Mammary epithelial cell (primary cell): ENCODE measurements at regions not wholly inside any gene's neighbourhood (a gene's known extent, or its start where the extent isn't known, plus 50 kb on each side); places are given as distances from the start of the nearest gene placed in this dataset.

Source experiments
- CTCF ChIP-seq, 2 donors: IDR thresholded peaks in 1 of 2; conservative IDR thresholded peaks in 1 of 2; 2 replicates each; pipeline ENCODE4 v1.5.1; 2011 to 2012; ENCODE audit warnings: inconsistent platforms in 2 of 2, low read length in 2 of 2, mild to moderate bottlenecking in 2 of 2, control low read depth in 1 of 2, low read depth in 1 of 2; ENCODE audit not compliant: insufficient read depth in 1 of 2; ENCODE audit errors: extremely low read depth in 1 of 2
- EZH2 ChIP-seq: IDR thresholded peaks from 2 replicates; pipeline ENCODE4 v1.6.1; 2012; ENCODE audit warnings: low read length, inconsistent platforms, borderline replicate concordance

- TF ChIP-seq CTCF (conservative IDR thresholded peaks at IDR 0.05 in 1 of 2, IDR thresholded peaks at IDR 0.05 in 1 of 2; ENCODE audit: extremely low read depth in 1 of 2, insufficient read depth in 1 of 2, low read depth in 1 of 2, low read length in 2 of 2) = no peak
- no peak for TF ChIP-seq EZH2
These were observed 405.0 kb upstream of the TPM1 start for GRCh38 chr15:62637574-62637897.
